Caco-2 (cell line): ENCODE measurements at regions not wholly inside any gene's neighbourhood (a gene's known extent, or its start where the extent isn't known, plus 50 kb on each side); places are given as distances from the start of the nearest gene placed in this dataset.

Source experiments
- BruUV-seq: library from RNA; stranded (reverse); fragments of 400-500 nt; replicated peaks from 2 replicates; lab custom pipeline; 2021; lab: Mats Ljungman, UMichigan
- CTCF ChIA-PET: fragments of 300-600 bp; sonication (Branson Sonifier 250); formaldehyde crosslinking; loops from one replicate; lab custom pipeline; 2022; ENCODE audit warnings: antibody characterized with exemption; lab: Charles Lee
- POLR2A ChIA-PET: fragments of 300-600 bp; sonication (Branson Sonifier 250); formaldehyde crosslinking; loops from one replicate; lab custom pipeline; 2022; ENCODE audit warnings: antibody characterized with exemption; lab: Charles Lee
- DNase-seq, 2 experiments: peaks; one replicate each; pipeline versions ENCODE4 v3.0.0 to v3.0.0-alpha.2; 2020 to 2022
- H3K27me3 ChIP-seq: replicated peaks from 2 replicates; pipeline ENCODE4 v1.6.0; 2011; ENCODE audit warnings: low read length; ENCODE audit not compliant: control insufficient read depth, insufficient read depth
- H3K36me3 ChIP-seq: 2 replicates; pipeline ENCODE4 v1.5.1; 2011; ENCODE audit warnings: low read length; ENCODE audit not compliant: control insufficient read depth, insufficient read depth
- H3K4me1 ChIP-seq: fragments of 250-450 bp; sonication (Bioruptor Pico); 2 replicates; pipeline ENCODE4 v1.5.1; 2020; ENCODE audit warnings: mild to moderate bottlenecking
- H3K4me3 ChIP-seq: 2 replicates; pipeline ENCODE4 v1.5.1; 2011; ENCODE audit warnings: low read depth, mild to moderate bottlenecking, control low read depth, low read length
- H3K9me3 ChIP-seq: fragments of 250-450 bp; sonication (Bioruptor Pico); 2 replicates; pipeline ENCODE4 v1.5.1; 2020; ENCODE audit warnings: mild to moderate bottlenecking, moderate library complexity
- H3K27ac Mint-ChIP-seq: one replicate; pipeline ENCODE4 v1.8.0; 2022; ENCODE audit warnings: mixed read lengths; ENCODE audit not compliant: unreplicated experiment
- H3K27me3 Mint-ChIP-seq: one replicate; pipeline ENCODE4 v1.8.0; 2022; ENCODE audit warnings: mixed read lengths; ENCODE audit not compliant: insufficient read depth, unreplicated experiment
- H3K36me3 Mint-ChIP-seq: one replicate; pipeline ENCODE4 v1.8.0; 2022; ENCODE audit warnings: mild to moderate bottlenecking, mixed read lengths; ENCODE audit not compliant: insufficient read depth, unreplicated experiment
- H3K4me1 Mint-ChIP-seq: one replicate; pipeline ENCODE4 v1.8.0; 2022; ENCODE audit warnings: low read depth, mixed read lengths; ENCODE audit not compliant: unreplicated experiment
- H3K4me3 Mint-ChIP-seq: one replicate; pipeline ENCODE4 v1.8.0; 2022; ENCODE audit warnings: mild to moderate bottlenecking, moderate library complexity, mixed read lengths; ENCODE audit not compliant: unreplicated experiment
- H3K9me3 Mint-ChIP-seq: one replicate; pipeline ENCODE4 v1.8.0; 2022; ENCODE audit warnings: mixed read lengths; ENCODE audit not compliant: unreplicated experiment
- CTCF ChIP-seq, 2 experiments: fragments of 200-600 bp in 1 of 2; IDR thresholded peaks; 1 replicate in 1 of 2; 2 replicates in 1 of 2; pipeline versions ENCODE4 v1.5.1 to v1.8.0; 2011 to 2022; ENCODE audit warnings: antibody characterized with exemption in 1 of 2, control low read depth in 1 of 2, inconsistent platforms in 1 of 2, low read depth in 1 of 2, low read length in 1 of 2, mild to moderate bottlenecking in 1 of 2, moderate library complexity in 1 of 2; ENCODE audit not compliant: insufficient read depth in 1 of 2, severe bottlenecking in 1 of 2, unreplicated experiment in 1 of 2
- intact Hi-C: fragments of 100-400 bp; cut with micrococcal nuclease; formaldehyde crosslinking; loops from one replicate; pipeline ENCODE4 v1.10.0; 2022; ENCODE audit not compliant: unreplicated experiment

- no TSS peak for BruUV-seq
- no peak for DNase-seq
- H3K4me1 ChIP-seq: no peaks in the 10 kb centered on the region
- Mint-ChIP-seq H3K4me1 (no peaks in the 10 kb centered on the region), H3K4me3 (no peak overlapping the region), H3K27me3 (peaks cover 10% of the 10 kb centered on the region), H3K9me3 (peaks cover 12% of the 10 kb centered on the region), H3K36me3 (no peaks in the 10 kb centered on the region), H3K27ac (no peak overlapping the region)
- no peaks in the 10 kb centered on the region for H3K27me3 ChIP-seq
- no peak for TF ChIP-seq CTCF (IDR thresholded peaks at IDR 0.05; ENCODE audit: insufficient read depth in 1 of 2, low read depth in 1 of 2, low read length in 1 of 2, severe bottlenecking in 1 of 2, unreplicated experiment in 1 of 2)
- ChIA-PET CTCF (no interaction called here), POLR2A (no interaction called here)
- no peaks in the 10 kb centered on the region for H3K36me3 ChIP-seq
- H3K9me3 ChIP-seq: no peaks in the 10 kb centered on the region
- intact Hi-C loops: no loop called here
- H3K4me3 ChIP-seq: no peak overlapping the region
These were observed 112.0 kb upstream of the FBXL7 start for GRCh38 chr5:15387931-15388524.

- Histone ChIP-seq H3K36me3 (no peaks in the 10 kb centered on the region), H3K27me3 (no peaks in the 10 kb centered on the region), H3K4me3 (no peak overlapping the region), H3K4me1 (no peaks in the 10 kb centered on the region), H3K9me3 (no peaks in the 10 kb centered on the region)
- Mint-ChIP-seq H3K36me3 (no peaks in the 10 kb centered on the region), H3K27me3 (peaks cover 10% of the 10 kb centered on the region), H3K9me3 (peaks cover 9% of the 10 kb centered on the region), H3K4me1 (no peaks in the 10 kb centered on the region), H3K27ac (no peak overlapping the region), H3K4me3 (no peak overlapping the region)
- no peak for DNase-seq
- POLR2A ChIA-PET: no interaction called here
- no TSS peak for BruUV-seq
- intact Hi-C loops: no loop called here
- CTCF ChIA-PET: no interaction called here
- TF ChIP-seq CTCF (IDR thresholded peaks at IDR 0.05; ENCODE audit: insufficient read depth in 1 of 2, low read depth in 1 of 2, low read length in 1 of 2, severe bottlenecking in 1 of 2, unreplicated experiment in 1 of 2): no peak
These were observed 113.9 kb upstream of the FBXL7 start for GRCh38 chr5:15386122-15386521.

DNA sequence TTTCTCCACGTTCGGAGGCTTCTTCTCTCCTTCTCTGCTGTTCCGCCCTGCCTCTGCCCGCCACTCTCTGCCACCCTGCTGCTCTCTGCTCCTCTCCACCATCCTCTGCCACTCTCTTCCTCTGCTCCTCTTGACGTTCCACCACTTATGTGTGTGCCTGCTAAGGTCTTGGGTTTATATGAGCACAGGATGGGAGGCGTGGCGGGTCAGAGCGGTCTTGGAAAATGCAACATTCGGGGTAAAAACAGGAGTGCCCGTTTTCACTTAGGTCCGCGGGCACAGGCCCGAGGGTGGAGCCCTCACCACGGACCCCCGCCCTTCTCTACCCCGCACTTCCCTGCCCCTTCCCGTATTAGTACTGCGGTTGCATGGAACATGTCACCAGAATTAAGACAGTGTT, 114.4 kb upstream of the FBXL7 start:
- Mint-ChIP-seq H3K9me3 (peaks cover 9% of the 10 kb centered on the region), H3K27ac (no peak overlapping the region), H3K27me3 (peaks cover 10% of the 10 kb centered on the region), H3K4me1 (no peaks in the 10 kb centered on the region), H3K36me3 (no peaks in the 10 kb centered on the region), H3K4me3 (no peak overlapping the region)
- H3K4me3 ChIP-seq: no peak overlapping the region
- H3K9me3 ChIP-seq: no peaks in the 10 kb centered on the region
- H3K27me3 ChIP-seq: no peaks in the 10 kb centered on the region
- CTCF ChIA-PET: no interaction called here
- DNase-seq: no peak
- no peaks in the 10 kb centered on the region for H3K4me1 ChIP-seq
- intact Hi-C loops: no loop called here
- BruUV-seq: no TSS peak
- POLR2A ChIA-PET: no interaction called here
- H3K36me3 ChIP-seq: no peaks in the 10 kb centered on the region
- TF ChIP-seq CTCF (IDR thresholded peaks at IDR 0.05; ENCODE audit: insufficient read depth in 1 of 2, low read depth in 1 of 2, low read length in 1 of 2, severe bottlenecking in 1 of 2, unreplicated experiment in 1 of 2): no peak
